ENCODE measurements at regions not wholly inside any gene's neighbourhood (a gene's known extent, or its start where the extent isn't known, plus 50 kb on each side); places are given as distances from the start of the nearest gene placed in this dataset.
A peak's percentile ranks its signal among the peaks of the same experiment; 100 is the strongest.

DNA sequence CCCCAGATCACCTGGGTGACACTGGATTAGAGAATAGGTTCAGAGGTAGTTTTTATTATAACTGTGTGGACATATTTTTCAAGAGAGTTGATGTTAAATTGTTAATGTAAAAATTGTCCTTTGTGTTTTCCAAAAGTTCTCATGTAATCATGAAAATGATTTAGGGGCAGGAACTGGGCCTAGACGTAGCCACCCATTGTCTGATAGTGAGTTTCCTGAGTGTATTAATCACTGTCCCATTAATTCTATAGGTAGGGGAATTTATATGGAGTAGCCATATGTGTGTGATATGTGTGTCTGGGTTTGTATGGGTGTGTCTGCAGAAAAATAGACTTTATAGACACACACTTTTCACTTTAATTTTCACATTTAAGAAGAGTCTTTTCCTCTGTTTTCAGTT is 144.6 kb upstream of the RAI14 start:
- DNase-seq = no peak

GRCh38 chr5:34511915-34512314 is 144.2 kb upstream of the RAI14 start:
- no peak for DNase-seq

GRCh38 chr5:34516166-34516565 is 140.0 kb upstream of the RAI14 start:
- no peak for DNase-seq

DNA sequence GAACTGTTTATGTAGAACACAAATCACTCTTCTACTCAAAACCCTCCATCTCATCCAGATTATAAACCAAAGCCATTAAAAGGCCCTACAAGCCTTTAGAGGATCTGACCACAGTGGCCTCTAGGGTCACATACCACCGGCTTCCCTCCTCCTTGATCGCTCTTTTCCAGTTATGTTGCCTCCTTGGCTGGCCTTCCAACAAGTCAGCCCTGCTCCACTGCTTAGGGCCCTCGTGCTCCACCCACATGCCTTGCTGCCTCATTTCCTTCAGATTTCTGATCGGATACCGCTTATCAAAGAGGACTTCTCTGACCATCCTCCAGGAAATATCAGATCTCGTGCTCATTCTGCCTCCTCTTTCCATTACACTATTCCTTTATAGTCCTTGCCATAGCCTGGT is 139.4 kb upstream of the RAI14 start:
- no peak for DNase-seq

- DNase-seq = peak; percentile 54
Observed at GRCh38 chr5:34517249-34517648, 138.9 kb upstream of the RAI14 start.

GRCh38 chr5:34519489-34520220 is 136.5 kb upstream of the RAI14 start:
- no peak for DNase-seq

DNA sequence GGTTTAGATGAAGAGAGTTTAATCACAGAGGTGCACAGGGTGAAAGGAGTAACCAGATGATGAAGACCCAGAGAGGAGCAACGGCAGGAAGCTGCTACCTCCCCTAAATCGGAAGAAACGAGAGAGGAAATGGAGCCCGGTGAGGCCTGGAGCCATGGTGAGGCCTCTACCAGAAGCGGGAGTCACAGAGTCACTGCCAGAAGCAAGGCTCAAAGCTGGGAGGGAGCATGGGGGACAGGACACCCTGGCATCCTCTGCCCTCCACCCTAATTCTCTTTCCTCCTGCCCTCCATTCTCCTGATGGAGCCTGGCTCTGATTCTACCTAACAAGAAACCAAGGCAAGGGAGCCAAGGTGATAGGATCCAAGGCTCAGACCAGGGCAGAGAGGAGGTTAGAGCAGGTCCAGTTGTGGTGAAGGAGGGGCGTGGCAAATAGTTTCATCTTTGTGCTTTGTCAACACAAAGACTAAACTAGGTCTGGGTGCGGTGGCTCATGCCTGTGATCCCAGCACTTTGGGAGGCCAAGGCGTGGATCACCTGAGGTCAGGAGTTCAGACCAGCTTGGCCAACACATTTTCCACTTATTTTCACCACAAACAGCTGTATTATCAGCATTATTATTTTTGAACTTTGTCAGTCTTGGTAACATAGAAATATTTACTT is 134.4 kb upstream of the RAI14 start:
- DNase-seq = no peak

- peak; percentile 80 for DNase-seq
Observed at GRCh38 chr5:34522599-34523386, 133.3 kb upstream of the RAI14 start.

DNA sequence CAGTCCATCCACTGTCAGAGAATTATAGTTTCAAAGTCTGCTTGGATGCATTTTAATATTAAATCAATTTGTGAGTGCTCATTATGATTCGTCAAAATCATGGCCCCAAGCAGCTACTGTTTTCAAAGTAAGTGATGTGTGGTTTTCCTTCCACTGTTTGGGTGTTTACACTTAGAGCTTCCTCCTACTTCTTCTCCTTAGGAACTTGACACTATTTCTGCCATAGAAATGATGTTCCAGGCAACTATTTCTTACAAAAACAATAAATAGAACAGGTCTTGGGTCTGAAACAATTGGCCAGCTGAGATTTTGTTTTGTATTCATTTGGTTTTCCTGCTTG is 132.8 kb upstream of the RAI14 start:
- DNase-seq = no peak

DNA sequence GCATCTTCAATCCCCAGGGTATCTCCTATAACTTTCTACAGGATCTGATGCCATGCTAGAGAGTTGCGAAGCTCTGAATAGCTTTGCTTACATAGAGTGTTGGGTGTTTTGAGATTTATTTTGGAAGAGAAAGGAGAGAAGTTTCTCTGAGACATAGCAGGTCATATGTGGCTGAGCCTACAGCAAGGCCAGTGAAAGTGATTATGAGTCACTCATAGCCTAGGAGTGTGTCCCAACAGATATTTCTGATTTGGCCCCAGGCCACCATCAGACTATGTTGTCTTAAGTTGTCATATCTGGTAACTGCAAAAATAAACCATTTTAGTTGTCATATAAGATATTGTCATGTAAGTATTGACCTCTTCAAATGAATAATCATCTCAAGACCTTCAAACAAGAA is 132.0 kb upstream of the RAI14 start:
- DNase-seq = peak; percentile 46

- no peak for DNase-seq
Observed at GRCh38 chr5:34525761-34526160, 130.4 kb upstream of the RAI14 start.

- no peak for DNase-seq
Observed at GRCh38 chr5:34526682-34527305, 129.3 kb upstream of the RAI14 start.

GRCh38 chr5:34529581-34530331 is 126.4 kb upstream of the RAI14 start:
- no peak for DNase-seq

DNA sequence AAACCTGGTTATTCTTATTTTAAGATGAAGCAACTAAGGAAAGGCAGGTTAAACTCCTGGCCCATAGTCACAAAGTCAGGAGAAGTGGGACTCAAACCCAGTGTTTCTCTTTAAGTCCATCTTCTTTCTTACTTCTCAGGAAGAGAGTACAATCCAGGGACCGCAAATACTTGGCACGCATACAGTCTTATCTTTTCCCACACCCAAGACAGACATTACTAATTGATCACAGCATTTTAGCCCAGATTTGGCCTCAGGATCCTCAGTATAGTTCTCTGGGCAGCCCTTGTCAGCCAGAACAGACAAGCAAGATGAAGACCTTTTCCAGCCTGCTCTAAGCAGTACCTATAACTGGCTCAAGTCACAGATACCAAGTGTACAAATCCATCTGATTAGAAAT is 125.5 kb upstream of the RAI14 start:
- DNase-seq = no peak

DNA sequence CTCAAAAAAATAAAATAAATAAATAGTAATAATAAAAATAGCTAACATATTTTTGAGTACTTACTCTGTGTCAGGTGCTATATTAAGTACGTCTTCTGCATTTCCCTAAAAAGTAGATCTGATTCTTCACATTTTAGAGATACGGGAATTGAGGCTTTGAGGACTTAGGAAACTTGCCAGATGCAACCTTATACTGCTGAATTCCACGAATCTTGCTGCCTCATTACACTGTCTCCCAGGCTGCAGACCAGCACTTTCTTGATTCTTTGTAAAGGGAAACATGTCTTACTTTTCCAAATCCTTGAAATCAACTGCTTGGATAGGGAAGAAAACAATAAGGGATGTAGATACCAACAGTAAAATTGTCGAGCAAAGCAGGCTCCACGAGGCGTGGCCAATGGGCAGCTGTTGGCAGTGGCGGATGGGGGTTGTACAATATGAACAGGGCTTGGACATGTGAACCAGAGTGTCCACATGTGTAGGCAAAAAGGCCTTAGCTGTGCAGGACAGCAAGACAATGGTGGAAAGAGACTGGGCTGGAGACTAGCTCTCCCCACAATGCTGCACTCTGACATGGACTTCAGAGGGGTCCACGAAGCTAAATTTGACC is 124.3 kb upstream of the RAI14 start:
- DNase-seq = no peak

DNA sequence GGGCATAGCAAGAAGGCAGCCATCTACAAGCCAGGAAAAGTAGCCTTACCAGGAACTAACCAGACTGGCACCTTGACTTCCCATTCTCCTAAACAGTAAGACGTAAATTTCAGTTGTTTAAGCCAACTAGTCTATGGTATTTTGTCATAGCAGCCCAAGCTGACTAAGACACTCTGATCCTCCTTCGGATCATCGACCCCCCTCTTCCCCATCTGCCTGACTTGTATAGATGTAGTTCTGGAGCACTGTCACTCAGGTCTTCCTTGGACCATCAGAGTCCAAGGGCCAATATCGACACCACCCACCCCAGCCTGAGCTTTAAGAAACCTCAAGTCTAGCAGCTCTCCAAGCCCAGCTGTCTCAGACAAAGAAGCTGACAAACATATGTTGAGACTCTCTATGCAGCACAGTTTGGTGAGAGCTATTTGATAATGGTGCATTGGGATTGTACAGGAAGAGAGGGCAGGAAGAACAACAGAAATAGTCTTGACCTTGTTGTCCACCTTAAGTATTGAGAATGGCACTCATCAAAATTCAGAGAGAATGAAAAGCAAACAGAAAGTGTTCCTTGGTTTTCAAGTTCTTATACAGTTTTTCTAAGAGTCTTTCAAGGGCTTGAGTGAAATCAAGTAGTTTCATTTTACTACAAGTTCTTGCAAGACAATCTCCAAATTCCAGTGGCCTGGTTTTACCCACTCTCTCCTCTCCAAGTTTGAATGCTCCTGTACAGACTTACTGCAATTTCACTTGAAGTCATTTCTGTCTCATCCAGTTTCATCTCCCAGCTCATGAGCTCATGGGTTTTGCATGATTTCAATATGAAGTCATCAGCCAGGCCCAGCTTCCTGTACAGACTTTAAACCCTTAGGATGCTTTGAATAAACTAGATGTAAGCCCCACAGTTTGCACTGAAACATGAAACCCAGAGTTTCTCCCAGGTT is 122.3 kb upstream of the RAI14 start:
- DNase-seq = peak; percentile 16

DNA sequence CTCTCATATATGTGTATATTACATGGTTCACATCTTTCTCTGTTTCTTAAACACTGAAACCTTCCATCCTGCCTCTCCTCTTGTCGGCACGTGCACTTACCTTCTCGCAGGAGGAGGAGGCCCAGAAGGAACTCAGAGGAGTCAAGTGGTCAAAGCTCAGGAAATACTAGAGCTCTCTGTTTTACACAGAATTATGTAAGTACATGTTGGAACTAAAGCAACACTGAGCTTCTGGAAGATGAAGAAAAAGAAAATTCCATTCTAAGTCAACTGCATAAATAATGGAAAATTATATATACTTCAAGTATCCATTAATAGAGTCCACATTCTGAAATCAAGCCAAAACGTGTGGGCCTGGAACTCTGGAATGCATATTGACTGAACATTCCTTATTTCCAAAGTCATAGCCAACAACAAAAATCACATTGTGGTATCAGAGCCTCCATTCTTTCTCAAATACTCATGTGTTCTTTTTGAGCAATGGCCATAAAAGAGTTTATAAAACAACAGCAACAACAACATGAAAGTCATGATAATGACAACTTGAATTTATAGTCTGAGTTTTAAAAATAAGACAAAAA is 121.5 kb upstream of the RAI14 start:
- no peak for DNase-seq

GRCh38 chr5:34535433-34535832 is 120.7 kb upstream of the RAI14 start:
- DNase-seq = no peak

GRCh38 chr5:34535944-34536623 is 120.0 kb upstream of the RAI14 start:
- no peak for DNase-seq

DNA sequence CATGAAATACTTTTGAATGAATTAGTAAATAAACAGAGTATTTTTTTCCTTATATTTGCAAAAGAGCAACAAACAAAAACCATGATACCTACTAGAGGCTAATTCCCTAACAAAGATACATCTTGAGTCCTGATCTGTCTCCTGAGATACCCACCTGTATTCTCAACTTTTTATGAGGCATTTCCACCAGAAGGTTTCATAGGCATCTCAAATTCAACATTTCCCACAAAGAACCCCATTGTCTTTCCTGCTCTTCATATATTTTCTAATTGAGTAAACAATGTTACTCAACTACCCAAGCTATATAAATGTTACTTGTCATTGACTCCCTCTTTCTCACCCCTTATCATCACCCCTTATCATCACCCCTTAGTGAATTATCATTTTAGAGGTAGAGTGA is 119.4 kb upstream of the RAI14 start:
- no peak for DNase-seq

All from suppressor macrophage treated with lipopolysaccharide for 4 hours (primary cell).